Ovary (tissue), 3 donors: ENCODE measurements at regions not wholly inside any gene's neighbourhood (a gene's known extent, or its start where the extent isn't known, plus 50 kb on each side); places are given as distances from the start of the nearest gene placed in this dataset.

ENCODE experiments used
- CTCF ChIP-seq, 3 donors: fragments of 450-650 bp in 2 of 3; fragments of 200-600 bp in 1 of 3; IDR thresholded peaks; one replicate each; pipeline versions ENCODE4 v1.5.1 to v1.8.0; 2016 to 2022; ENCODE audit warnings: antibody characterized with exemption in 3 of 3, mild to moderate bottlenecking in 1 of 3
- POLR2A ChIP-seq: fragments of 450-650 bp; IDR thresholded peaks from one replicate; pipeline ENCODE4 v1.6.1; 2017; ENCODE audit warnings: antibody characterized with exemption, mild to moderate bottlenecking, moderate library complexity
- donor health status: DM: no; HTN: no; CAD: no.

GRCh38 chrX:46262304-46262703 lies 282.9 kb downstream of the ZNF674 start:
- TF ChIP-seq POLR2A (no peak), CTCF (IDR thresholded peaks at IDR 0.05) (no peak)
